Activated CD8-positive, alpha-beta T cell treated with anti-CD3 and anti-CD28 coated beads for 36 hours (primary cell): ENCODE measurements at regions not wholly inside any gene's neighbourhood (a gene's known extent, or its start where the extent isn't known, plus 50 kb on each side); places are given as distances from the start of the nearest gene placed in this dataset.

Experiments
- ATAC-seq: fragments of 200-7000 bp; cut with Tn5 transposase; one replicate; pipeline ENCODE4 v1.10.0; 2021; ENCODE audit warnings: mild to moderate bottlenecking, moderate library complexity
- CTCF ChIA-PET: fragments of 350-600 bp; sonication (Branson Sonifier 250); formaldehyde crosslinking; loops from one replicate; lab custom pipeline; 2021; ENCODE audit warnings: antibody characterized with exemption; lab: Charles Lee
- POLR2A ChIA-PET: fragments of 350-600 bp; sonication (Branson Sonifier 250); formaldehyde crosslinking; loops from one replicate; lab custom pipeline; 2021; ENCODE audit warnings: antibody characterized with exemption; lab: Charles Lee
- DNase-seq: peaks from one replicate; pipeline ENCODE4 v3.0.0-alpha.2; 2020
- H3K27ac Mint-ChIP-seq: one replicate; pipeline ENCODE4 v1.8.0; 2021; ENCODE audit warnings: mild to moderate bottlenecking, mixed read lengths
- H3K27me3 Mint-ChIP-seq: one replicate; pipeline ENCODE4 v1.8.0; 2021; ENCODE audit warnings: mixed read lengths
- H3K36me3 Mint-ChIP-seq: one replicate; pipeline ENCODE4 v1.8.0; 2021; ENCODE audit warnings: low read depth, mixed read lengths
- H3K4me1 Mint-ChIP-seq: one replicate; pipeline ENCODE4 v1.8.0; 2021; ENCODE audit warnings: low read depth, mixed read lengths
- H3K4me3 Mint-ChIP-seq: one replicate; pipeline ENCODE4 v1.8.0; 2021; ENCODE audit warnings: mild to moderate bottlenecking, moderate library complexity, mixed read lengths
- H3K9me3 Mint-ChIP-seq: one replicate; pipeline ENCODE4 v1.8.0; 2021; ENCODE audit warnings: mixed read lengths
- intact Hi-C: fragments of 100-400 bp; cut with micrococcal nuclease; formaldehyde crosslinking; loops from one replicate; pipeline ENCODE4 v1.10.0; 2022
- TF ChIP-seq, protein P1 (sequence below): fragments of 200-600 bp; IDR thresholded peaks from one replicate; pipeline ENCODE4 v1.8.0; 2022; ENCODE audit warnings: antibody characterized with exemption, mild to moderate bottlenecking

DNA sequence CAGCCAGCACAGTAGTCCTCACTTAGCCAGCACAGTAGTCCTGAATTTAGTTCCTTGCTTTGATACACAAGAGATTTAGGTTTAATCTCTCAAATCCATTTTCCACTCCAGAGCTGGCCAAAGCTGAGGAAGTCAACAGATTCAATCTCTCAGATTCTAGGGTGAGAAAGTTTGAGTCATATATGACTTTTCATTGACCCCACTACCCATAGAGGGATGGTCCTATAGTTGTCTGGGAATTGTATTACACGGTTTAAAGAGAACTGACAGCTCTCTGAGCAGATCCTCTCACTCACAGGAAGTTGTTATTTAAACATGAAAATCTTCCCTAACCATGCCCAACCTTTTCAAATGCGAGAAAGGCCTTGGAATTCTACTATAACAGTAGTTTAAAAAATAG is 641.8 kb upstream of the SEMA3D start:
- ChIA-PET CTCF (no interaction called here), POLR2A (no interaction called here)
- Mint-ChIP-seq H3K36me3 (no peaks in the 10 kb centered on the region), H3K27ac (no peak overlapping the region), H3K4me3 (no peak overlapping the region), H3K4me1 (no peaks in the 10 kb centered on the region), H3K27me3 (no peaks in the 10 kb centered on the region), H3K9me3 (peaks cover 1% of the 10 kb centered on the region)
- intact Hi-C loops = no loop called here
- no peak for DNase-seq
- ATAC-seq = no peak
- TF ChIP-seq, protein P1, sequence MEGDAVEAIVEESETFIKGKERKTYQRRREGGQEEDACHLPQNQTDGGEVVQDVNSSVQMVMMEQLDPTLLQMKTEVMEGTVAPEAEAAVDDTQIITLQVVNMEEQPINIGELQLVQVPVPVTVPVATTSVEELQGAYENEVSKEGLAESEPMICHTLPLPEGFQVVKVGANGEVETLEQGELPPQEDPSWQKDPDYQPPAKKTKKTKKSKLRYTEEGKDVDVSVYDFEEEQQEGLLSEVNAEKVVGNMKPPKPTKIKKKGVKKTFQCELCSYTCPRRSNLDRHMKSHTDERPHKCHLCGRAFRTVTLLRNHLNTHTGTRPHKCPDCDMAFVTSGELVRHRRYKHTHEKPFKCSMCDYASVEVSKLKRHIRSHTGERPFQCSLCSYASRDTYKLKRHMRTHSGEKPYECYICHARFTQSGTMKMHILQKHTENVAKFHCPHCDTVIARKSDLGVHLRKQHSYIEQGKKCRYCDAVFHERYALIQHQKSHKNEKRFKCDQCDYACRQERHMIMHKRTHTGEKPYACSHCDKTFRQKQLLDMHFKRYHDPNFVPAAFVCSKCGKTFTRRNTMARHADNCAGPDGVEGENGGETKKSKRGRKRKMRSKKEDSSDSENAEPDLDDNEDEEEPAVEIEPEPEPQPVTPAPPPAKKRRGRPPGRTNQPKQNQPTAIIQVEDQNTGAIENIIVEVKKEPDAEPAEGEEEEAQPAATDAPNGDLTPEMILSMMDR = no peak

DNA sequence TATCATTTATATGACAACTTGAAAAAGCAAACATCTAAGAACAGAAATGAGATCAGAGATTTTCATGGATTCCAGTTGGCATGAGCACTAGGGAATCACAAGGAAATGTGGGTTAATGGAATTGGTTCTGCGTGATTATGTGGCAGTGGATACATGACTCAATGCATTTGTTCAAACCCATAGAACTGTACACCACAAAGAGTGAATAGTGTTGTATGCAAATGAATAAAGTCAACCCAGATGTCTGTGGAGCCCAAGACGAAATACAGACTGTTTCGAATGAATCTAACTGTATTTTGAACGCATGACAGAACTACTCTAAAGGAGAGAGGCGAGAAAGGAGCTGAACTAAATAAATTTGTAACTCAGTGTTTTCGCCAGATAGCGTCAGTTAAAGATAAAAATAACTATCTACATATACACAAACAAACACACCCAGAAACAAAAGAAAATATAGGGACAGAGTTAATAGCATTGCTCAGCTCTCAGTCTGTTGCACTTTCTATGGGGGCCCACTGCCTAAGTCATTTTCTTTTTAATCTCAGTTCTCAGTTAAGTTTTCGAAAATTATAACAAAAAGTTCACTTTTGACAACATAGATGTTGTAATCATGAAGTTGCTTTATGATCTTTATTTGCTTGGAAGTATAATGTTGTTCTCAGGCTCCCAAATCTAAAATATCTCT is 636.7 kb upstream of the SEMA3D start:
- POLR2A ChIA-PET = no interaction called here
- intact Hi-C loops = no loop called here
- no peaks in the 10 kb centered on the region for H3K36me3 Mint-ChIP-seq

DNA sequence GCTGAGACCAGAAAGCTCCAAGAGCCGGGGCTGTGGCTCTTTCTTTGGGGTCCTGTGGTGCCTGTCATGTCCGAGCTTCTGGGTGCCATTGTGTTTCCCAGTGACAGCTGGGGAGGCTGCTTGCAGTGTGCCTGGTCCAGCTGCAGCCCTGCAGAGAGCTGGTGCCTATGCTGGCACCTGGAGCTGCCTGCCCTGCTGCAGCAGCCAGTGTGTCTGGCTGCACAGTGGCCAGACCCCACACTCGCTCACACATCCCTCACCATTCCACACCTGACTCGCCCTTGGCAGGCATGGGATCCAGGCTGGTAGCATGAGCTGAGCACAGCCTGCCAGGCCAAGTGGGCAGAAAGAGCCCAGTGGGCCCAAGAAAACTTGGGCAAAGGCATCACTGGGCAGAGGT is 635.1 kb upstream of the SEMA3D start:
- DNase-seq (no peak), ATAC-seq (no peak)
- intact Hi-C loops = no loop called here
- no peaks in the 10 kb centered on the region for H3K4me1 Mint-ChIP-seq
- H3K4me3 Mint-ChIP-seq = no peak overlapping the region
- no peak overlapping the region for H3K27ac Mint-ChIP-seq
- CTCF ChIA-PET = no interaction called here
- no peaks in the 10 kb centered on the region for H3K9me3 Mint-ChIP-seq
- POLR2A ChIA-PET = no interaction called here
- no peaks in the 10 kb centered on the region for H3K27me3 Mint-ChIP-seq
- no peaks in the 10 kb centered on the region for H3K36me3 Mint-ChIP-seq
- TF ChIP-seq, protein P1 = no peak

More for the DNA sequence above, 636.7 kb upstream of the SEMA3D start:
- Mint-ChIP-seq H3K27ac (no peak overlapping the region), H3K4me1 (no peaks in the 10 kb centered on the region), H3K4me3 (no peak overlapping the region), H3K27me3 (no peaks in the 10 kb centered on the region), H3K9me3 (no peaks in the 10 kb centered on the region)
- ATAC-seq (no peak), DNase-seq (no peak)
- CTCF ChIA-PET = no interaction called here
- TF ChIP-seq, protein P1 = no peak

DNA sequence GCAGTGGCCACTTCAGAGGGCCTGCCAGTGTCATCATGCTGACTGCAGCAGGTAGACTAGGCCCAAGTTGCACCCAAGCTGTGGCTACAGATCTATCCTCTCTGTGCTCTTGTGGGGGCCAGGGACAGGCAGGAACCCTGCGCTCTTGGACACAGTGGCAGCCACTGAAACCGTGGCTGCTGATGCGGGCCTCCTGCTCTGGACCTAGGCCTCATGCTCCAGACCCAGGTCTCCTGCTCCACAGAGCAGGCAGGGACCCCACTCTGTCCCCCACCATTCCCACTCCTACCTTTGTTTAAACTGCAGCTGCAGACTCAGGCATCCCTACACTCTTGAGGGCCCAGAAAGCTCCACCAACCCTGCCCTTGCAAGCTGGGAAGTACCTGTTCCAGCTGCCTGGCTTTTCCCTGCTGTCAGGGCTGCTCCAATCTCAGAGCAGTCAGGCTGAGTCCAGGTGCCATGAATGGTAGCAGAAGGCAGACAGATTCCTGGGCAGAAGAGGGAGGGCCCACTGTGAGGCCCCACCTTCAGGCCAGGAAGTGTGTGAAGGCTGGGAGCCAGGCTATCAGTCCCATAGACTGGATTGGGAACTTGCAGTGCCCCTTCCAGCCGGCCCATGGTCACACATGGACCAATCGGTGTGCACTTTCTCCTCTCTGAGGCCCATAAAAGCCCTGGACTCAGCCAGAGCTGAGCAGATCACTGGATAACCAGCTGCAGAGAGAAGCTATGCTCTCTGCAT is 634.0 kb upstream of the SEMA3D start:
- no peaks in the 10 kb centered on the region for H3K27me3 Mint-ChIP-seq
- TF ChIP-seq, protein P1 = no peak
- CTCF ChIA-PET = no interaction called here
- no peaks in the 10 kb centered on the region for H3K4me1 Mint-ChIP-seq
- POLR2A ChIA-PET = no interaction called here
- H3K9me3 Mint-ChIP-seq = peaks cover 3% of the 10 kb centered on the region
- no peak for DNase-seq
- no peak overlapping the region for H3K27ac Mint-ChIP-seq
- no peaks in the 10 kb centered on the region for H3K36me3 Mint-ChIP-seq
- intact Hi-C loops = no loop called here
- ATAC-seq = no peak
- no peak overlapping the region for H3K4me3 Mint-ChIP-seq

DNA sequence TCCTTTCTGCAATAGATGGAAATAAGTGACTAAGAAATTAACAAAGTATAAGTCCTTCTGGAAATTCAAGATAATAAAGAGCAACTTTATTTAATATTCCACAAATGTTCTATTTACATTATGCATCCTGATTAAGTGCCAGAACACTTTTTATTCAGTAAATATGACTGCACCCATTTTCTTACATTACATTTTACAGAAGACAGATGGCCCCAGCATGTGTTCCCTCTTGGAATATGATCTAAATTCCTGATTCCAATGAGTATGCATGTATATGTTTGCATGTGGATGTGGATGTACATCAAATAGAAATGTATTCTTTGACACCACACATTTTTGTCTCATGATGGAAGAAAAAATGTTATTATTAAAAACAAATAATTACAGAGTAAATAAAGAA is 628.7 kb upstream of the SEMA3D start:
- no peaks in the 10 kb centered on the region for H3K27me3 Mint-ChIP-seq
- no peak for ATAC-seq
- POLR2A ChIA-PET = no interaction called here
- no peaks in the 10 kb centered on the region for H3K4me1 Mint-ChIP-seq
- DNase-seq = no peak
- H3K4me3 Mint-ChIP-seq = no peak overlapping the region
- H3K9me3 Mint-ChIP-seq = peaks cover 3% of the 10 kb centered on the region
- CTCF ChIA-PET = no interaction called here
- intact Hi-C loops = no loop called here
- H3K27ac Mint-ChIP-seq = no peak overlapping the region
- no peaks in the 10 kb centered on the region for H3K36me3 Mint-ChIP-seq
- TF ChIP-seq, protein P1 = no peak
